DND-41 (cell line): ENCODE measurements at regions not wholly inside any gene's neighbourhood (a gene's known extent, or its start where the extent isn't known, plus 50 kb on each side); places are given as distances from the start of the nearest gene placed in this dataset.
"Not testable (repeated sequence)": the region's sequence is repeated elsewhere in the genome, so short reads cannot be mapped to it uniquely, and the experiment has no call there.

Source experiments
- CTCF ChIP-seq: IDR thresholded peaks from 2 replicates; pipeline ENCODE4 v1.5.1; 2012; ENCODE audit warnings: borderline replicate concordance, low read length, moderate library complexity, mild to moderate bottlenecking; ENCODE audit not compliant: poor library complexity, severe bottlenecking; ENCODE audit errors: extremely low read depth
- EZH2 ChIP-seq: IDR thresholded peaks from 3 replicates; pipeline ENCODE4 v1.6.1; 2012; ENCODE audit warnings: borderline replicate concordance, low read depth, mild to moderate bottlenecking, moderate library complexity, low read length, inconsistent platforms; ENCODE audit not compliant: severe bottlenecking

- TF ChIP-seq CTCF, EZH2: not testable (repeated sequence)
Measured at GRCh38 chr1:78336751-78337150, 154.0 kb upstream of the PTGFR start.
